ENCODE measurements at regions not wholly inside any gene's neighbourhood (a gene's known extent, or its start where the extent isn't known, plus 50 kb on each side); places are given as distances from the start of the nearest gene placed in this dataset.

- TF ChIP-seq CTCF (IDR thresholded peaks at IDR 0.05 in 2 of 3, conservative IDR thresholded peaks at IDR 0.05 in 1 of 3; ENCODE audit: control insufficient read depth in 2 of 3, extremely low read depth in 1 of 3, insufficient read depth in 1 of 3, low read depth in 3 of 3, low read length in 3 of 3) (no peak), EP300 (IDR thresholded peaks at IDR 0.05; ENCODE audit: borderline replicate concordance in 1 of 2, control insufficient read depth in 1 of 2, low read depth in 2 of 2, low read length in 2 of 2) (no peak), CREM (IDR thresholded peaks at IDR 0.05; ENCODE audit: low read depth) (no peak), JUNB (IDR thresholded peaks at IDR 0.05) (no peak), USF2 (IDR thresholded peaks at IDR 0.05; ENCODE audit: borderline replicate concordance, low read depth, low read length) (no peak), POLR2AphosphoS5 (IDR thresholded peaks at IDR 0.05; ENCODE audit: low read length) (no peak), SP1 (IDR thresholded peaks at IDR 0.05; ENCODE audit: low read depth, low read length) (no peak), RELA (IDR thresholded peaks at IDR 0.05; ENCODE audit: borderline replicate concordance, partially characterized antibody) (no peak), ZNF592 (IDR thresholded peaks at IDR 0.05) (no peak), ZNF24 (IDR thresholded peaks at IDR 0.05) (no peak), ZNF384 (IDR thresholded peaks at IDR 0.05; ENCODE audit: borderline replicate concordance, low read depth, low read length) (no peak)
Observed at GRCh38 chr6:14426281-14426680, 308.7 kb downstream of the CD83 start.

Measured in GM12878 (cell line).